ENCODE measurements at regions not wholly inside any gene's neighbourhood (a gene's known extent, or its start where the extent isn't known, plus 50 kb on each side); places are given as distances from the start of the nearest gene placed in this dataset.
"Not testable (repeated sequence)": the region's sequence is repeated elsewhere in the genome, so short reads cannot be mapped to it uniquely, and the experiment has no call there.

- not testable (repeated sequence) for TF ChIP-seq EZH2 (IDR thresholded peaks at IDR 0.05; ENCODE audit: low read length, missing control alignments); CTCF (conservative IDR thresholded peaks at IDR 0.05 in 1 of 2, IDR thresholded peaks at IDR 0.05 in 1 of 2; ENCODE audit: low read depth in 1 of 2, low read length in 2 of 2)
These were observed 59.6 kb downstream of the GOLGA8B start for GRCh38 chr15:34523849-34524248.

Data from fibroblast of lung (primary cell).